D721Med (cell line): ENCODE measurements at regions not wholly inside any gene's neighbourhood (a gene's known extent, or its start where the extent isn't known, plus 50 kb on each side); places are given as distances from the start of the nearest gene placed in this dataset.

Source experiments
- DNase-seq: peaks from one replicate; pipeline ENCODE4 v3.0.0; 2011; ENCODE audit warnings: low spot score; ENCODE audit not compliant: insufficient read length
- FAIRE-seq: peaks from 2 replicates; lab custom pipeline; 2011; peaks lifted over from hg19 to GRCh38; lab: Jason Lieb, UNC
- CTCF ChIP-seq: IDR thresholded peaks from 2 replicates; pipeline ENCODE4 v1.5.1; 2012; ENCODE audit warnings: mild to moderate bottlenecking, control low read depth; ENCODE audit not compliant: insufficient read depth; ENCODE audit errors: missing control alignments

GRCh38 chr12:102542816-102543440 lies 62.6 kb upstream of the IGF1 start:
- no peak for DNase-seq
- no peak for FAIRE-seq
- TF ChIP-seq CTCF: no peak

- no peak for TF ChIP-seq CTCF
- no peak for FAIRE-seq
- DNase-seq: no peak
Measured at GRCh38 chr12:102540815-102541385, 60.5 kb upstream of the IGF1 start.

DNA sequence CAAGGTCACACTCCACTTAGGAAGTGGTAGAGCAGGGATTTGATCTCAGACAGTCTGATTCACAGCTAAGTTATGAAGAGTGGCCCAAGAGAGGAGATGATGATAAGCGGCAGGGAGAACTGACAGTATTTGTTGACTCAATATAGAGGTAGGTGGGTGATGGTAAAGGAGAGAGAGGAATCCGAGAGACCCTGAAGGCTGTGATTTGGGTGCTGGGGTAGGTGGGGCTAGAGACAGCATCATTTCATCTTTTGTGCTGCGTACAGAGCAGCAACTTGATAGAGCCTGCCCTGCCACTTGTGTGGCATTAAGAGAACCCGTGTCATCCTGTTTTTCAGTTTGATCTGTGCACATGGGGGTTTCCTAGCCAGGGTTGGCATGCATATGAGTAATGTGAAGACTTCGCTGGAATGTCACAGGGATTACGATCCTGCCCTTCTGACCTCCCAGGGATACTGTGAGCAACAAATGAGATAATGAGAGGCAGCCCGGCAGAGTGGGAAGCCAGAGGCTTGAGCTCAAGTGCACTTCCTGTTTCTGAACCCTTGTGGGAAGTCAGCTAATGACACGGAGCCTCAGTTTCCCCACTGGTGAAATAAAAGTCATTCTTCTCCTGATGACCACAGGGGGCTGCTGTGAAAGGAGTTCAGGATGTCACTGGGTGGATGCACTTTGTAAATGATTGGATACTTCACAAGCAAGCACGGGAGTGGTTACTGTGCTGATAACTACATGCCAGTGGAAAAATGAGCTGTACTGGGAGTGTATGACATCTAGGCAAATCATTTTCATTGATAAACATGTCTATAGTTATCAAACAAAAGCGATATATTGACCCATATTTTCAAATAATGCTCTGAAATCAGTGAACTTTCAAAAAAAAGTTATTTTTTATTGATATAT lies 59.5 kb upstream of the IGF1 start:
- no peak for TF ChIP-seq CTCF
- FAIRE-seq: no peak

DNA sequence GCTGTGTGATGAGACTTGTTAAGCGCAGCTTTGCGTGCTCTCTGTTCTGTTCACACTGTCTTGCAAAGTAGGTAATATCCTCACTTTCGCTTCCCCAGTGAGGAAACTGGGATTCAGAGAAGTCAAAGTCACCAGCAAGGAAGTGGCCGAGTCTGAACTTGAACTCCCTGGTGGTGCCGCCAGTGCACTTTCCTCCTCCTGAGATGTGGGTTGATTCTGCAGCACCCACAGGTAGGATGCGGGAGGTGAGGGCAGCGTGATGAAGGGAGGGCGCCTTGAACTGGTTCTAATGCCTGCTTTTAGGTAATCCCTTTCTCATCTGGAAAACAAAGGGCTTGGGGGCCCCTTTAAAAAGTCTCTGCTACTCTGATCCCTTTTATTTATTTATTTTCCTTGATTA lies 54.9 kb upstream of the IGF1 start:
- no peak for FAIRE-seq
- no peak for DNase-seq
- TF ChIP-seq CTCF: no peak

More for the DNA sequence above, 59.5 kb upstream of the IGF1 start:
- DNase-seq: no peak

- FAIRE-seq (no peak), DNase-seq (no peak)
- TF ChIP-seq CTCF: no peak
Measured at GRCh38 chr12:102534899-102535298, 54.5 kb upstream of the IGF1 start.

DNA sequence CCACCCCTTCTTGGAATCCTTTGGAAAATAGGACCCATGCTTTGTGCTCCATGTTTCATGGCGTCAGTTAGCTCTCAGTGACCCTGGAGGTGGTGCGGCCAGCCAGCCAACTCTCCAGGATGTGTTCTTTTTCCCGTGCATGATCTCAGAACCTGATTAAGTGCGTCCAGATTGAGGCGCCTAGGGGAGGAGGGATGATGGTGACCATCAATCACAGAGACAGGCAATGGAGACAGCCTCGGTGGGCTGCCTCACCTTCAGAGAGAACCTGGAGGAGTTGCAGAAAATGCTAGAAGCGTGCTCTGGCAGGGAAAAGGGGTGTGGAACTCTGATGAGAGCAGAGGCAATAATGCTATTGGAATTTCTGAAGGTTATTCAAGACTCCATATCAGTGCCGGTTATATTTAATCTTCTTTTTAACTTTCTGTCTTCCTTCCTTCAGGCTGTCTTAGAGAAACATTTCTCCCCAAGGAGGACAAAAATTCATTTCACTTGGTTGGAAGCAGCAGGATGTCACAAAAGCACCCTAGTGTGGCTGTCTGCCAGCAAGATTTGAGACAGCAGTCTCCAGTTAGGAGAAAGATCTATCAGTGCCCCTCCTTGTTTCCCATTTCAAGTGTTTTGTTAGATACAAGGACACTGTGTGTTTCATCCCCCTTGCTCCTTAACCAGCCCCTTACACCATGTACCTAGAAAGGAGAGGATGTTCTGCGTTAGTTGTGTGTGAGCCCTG lies 53.3 kb upstream of the IGF1 start:
- no peak for TF ChIP-seq CTCF
- DNase-seq (no peak), FAIRE-seq (no peak)
